GM12878 (cell line): ENCODE measurements at regions not wholly inside any gene's neighbourhood (a gene's known extent, or its start where the extent isn't known, plus 50 kb on each side); places are given as distances from the start of the nearest gene placed in this dataset.

ENCODE experiments used
- ATAC-seq: fragments of 200-7000 bp; cut with Tn5 transposase; 3 replicates; pipeline ENCODE4 v1.9.1; 2020; ENCODE audit warnings: mild to moderate bottlenecking, moderate library complexity
- BruUV-seq: library from RNA; stranded (reverse); fragments of 400-500 nt; replicated peaks from 2 replicates; lab custom pipeline; 2021; lab: Mats Ljungman, UMichigan
- CTCF ChIA-PET: fragments of 300-600 bp; sonication (Branson Sonifier 250); formaldehyde crosslinking; extraction: SDS; loops from one replicate; lab custom pipeline; 2021; ENCODE audit warnings: inconsistent platforms; lab: Yijun Ruan, JAX
- POLR2A ChIA-PET: fragments of 350-600 bp; formaldehyde crosslinking; extraction: SDS; loops from one replicate; lab custom pipeline; 2021; ENCODE audit warnings: inconsistent platforms; lab: Charles Lee
- RAD21 ChIA-PET: fragments of 300-600 bp; sonication (Branson Sonifier 250); formaldehyde crosslinking; loops from one replicate; lab custom pipeline; 2023; ENCODE audit warnings: antibody characterized with exemption; ENCODE audit not compliant: unreplicated experiment; lab: Charles Lee
- SMC1A ChIA-PET: fragments of 300-600 bp; sonication (Branson Sonifier 250); formaldehyde crosslinking; loops from one replicate; lab custom pipeline; 2023; ENCODE audit not compliant: unreplicated experiment, uncharacterized antibody; lab: Charles Lee
- DNase-seq: peaks from one replicate; pipeline ENCODE4 v3.0.0-alpha.2; 2011; ENCODE audit warnings: low read depth, low spot score
- FAIRE-seq: peaks from 3 replicates; lab custom pipeline; 2011; peaks lifted over from hg19 to GRCh38; lab: Jason Lieb, UNC
- H2AFZ ChIP-seq: 2 replicates; pipeline ENCODE4 v1.6.0; 2011; ENCODE audit warnings: low read depth, low read length, control low read depth; ENCODE audit not compliant: control insufficient read depth
- H3K27ac ChIP-seq: 2 replicates; pipeline ENCODE4 v1.5.1; 2011; ENCODE audit warnings: control low read depth; ENCODE audit not compliant: control insufficient read depth, insufficient read depth
- H3K27me3 ChIP-seq, 2 experiments: replicated peaks in 1 of 2; 2 replicates each; pipeline versions ENCODE4 v1.6.0 to v1.6.1; 2011; ENCODE audit warnings: low read length in 1 of 2; ENCODE audit not compliant: control insufficient read depth in 2 of 2, insufficient read depth in 2 of 2
- H3K36me3 ChIP-seq, 2 experiments: 2 replicates each; pipeline ENCODE4 v1.5.1; 2011; ENCODE audit warnings: low read length in 1 of 2; ENCODE audit not compliant: control insufficient read depth in 2 of 2, insufficient read depth in 2 of 2
- H3K4me1 ChIP-seq: 2 replicates; pipeline ENCODE4 v1.6.1; 2011; ENCODE audit warnings: mild to moderate bottlenecking, low read length, moderate library complexity, mixed read lengths; ENCODE audit not compliant: control insufficient read depth, insufficient read depth
- H3K4me2 ChIP-seq: 2 replicates; pipeline ENCODE4 v1.6.0; 2011; ENCODE audit warnings: control low read depth; ENCODE audit not compliant: control insufficient read depth, insufficient read depth
- H3K4me3 ChIP-seq: fragments of 200-600 bp; sonication (generic); 2 replicates; pipeline ENCODE4 v1.5.1; 2016
- H3K79me2 ChIP-seq: 2 replicates; pipeline ENCODE4 v1.6.0; 2011; ENCODE audit warnings: low read length; ENCODE audit not compliant: control insufficient read depth, insufficient read depth
- H3K9ac ChIP-seq: 2 replicates; pipeline ENCODE4 v1.8.0; 2011; ENCODE audit warnings: low read length, control low read depth, mixed read lengths; ENCODE audit not compliant: control insufficient read depth, insufficient read depth
- H3K9me3 ChIP-seq: replicated peaks from 3 replicates; pipeline ENCODE4 v1.5.1; 2011; ENCODE audit warnings: mild to moderate bottlenecking, low read length; ENCODE audit not compliant: control insufficient read depth, insufficient read depth
- H4K20me1 ChIP-seq: 2 replicates; pipeline ENCODE4 v1.6.0; 2011; ENCODE audit not compliant: control insufficient read depth, insufficient read depth
- BMI1 ChIP-seq: fragments of 450-650 bp; IDR thresholded peaks from 2 replicates; pipeline ENCODE4 v1.6.1; 2016; ENCODE audit warnings: mild to moderate bottlenecking, moderate library complexity, borderline replicate concordance
- CREM ChIP-seq: IDR thresholded peaks from 2 replicates; pipeline ENCODE4 v1.6.1; 2014; ENCODE audit warnings: antibody characterized with exemption, low read depth
- EED ChIP-seq: sonication (generic); IDR thresholded peaks from 2 replicates; pipeline ENCODE4 v1.6.1; 2016; ENCODE audit warnings: antibody characterized with exemption, low read depth
- HCFC1 ChIP-seq: fragments of 150-350 bp; IDR thresholded peaks from 2 replicates; pipeline ENCODE4 v1.6.1; 2014; ENCODE audit warnings: low read length
- PAX5 ChIP-seq: IDR thresholded peaks from 2 replicates; pipeline ENCODE4 v1.6.1; 2011; ENCODE audit warnings: low read depth, low read length, borderline replicate concordance
- POLR2AphosphoS5 ChIP-seq: IDR thresholded peaks from 2 replicates; pipeline ENCODE4 v1.6.1; 2011; ENCODE audit warnings: mild to moderate bottlenecking, low read length, inconsistent platforms
- RAD21 ChIP-seq: IDR thresholded peaks from 2 replicates; pipeline ENCODE4 v1.6.1; 2011; ENCODE audit warnings: mild to moderate bottlenecking, low read depth, low read length, moderate library complexity; ENCODE audit not compliant: insufficient read depth
- SMAD5 ChIP-seq: IDR thresholded peaks from 2 replicates; pipeline ENCODE4 v1.6.1; 2016; ENCODE audit warnings: antibody characterized with exemption, low read depth
- TARDBP ChIP-seq: IDR thresholded peaks from 2 replicates; pipeline ENCODE4 v1.6.1; 2016; ENCODE audit warnings: borderline replicate concordance
- TBL1XR1 ChIP-seq: IDR thresholded peaks from 2 replicates; pipeline ENCODE4 v1.6.1; 2012; ENCODE audit warnings: low read depth, low read length, improper control_type of control experiment
- TCF7 ChIP-seq: IDR thresholded peaks from 2 replicates; pipeline ENCODE4 v1.6.1; 2014; ENCODE audit warnings: antibody characterized with exemption, borderline replicate concordance
- ZNF207 ChIP-seq: fragments of 450-650 bp; IDR thresholded peaks from 2 replicates; pipeline ENCODE4 v1.6.1; 2014; ENCODE audit warnings: antibody characterized with exemption, mild to moderate bottlenecking, borderline replicate concordance
- ZNF622 ChIP-seq: fragments of 450-650 bp; IDR thresholded peaks from 2 replicates; pipeline ENCODE4 v1.6.1; 2017; ENCODE audit warnings: mild to moderate bottlenecking, inconsistent platforms
- WGBS: methylation state at CpG from one replicate; pipeline ENCODE4 v1.1.6; 2016; ENCODE audit warnings: low lambda C conversion rate; ENCODE audit not compliant: insufficient replicate concordance, insufficient coverage; ENCODE audit errors: missing lambda C conversion rate; 5-methylcytosine and 5-hydroxymethylcytosine counted together
- in situ Hi-C: fragments of 300-500 bp; cut with MboI; formaldehyde crosslinking; loops from 9 replicates; pipeline ENCODE4 v1.14.3; 2018; ENCODE audit warnings: mixed read lengths
- intact Hi-C: fragments of 100-400 bp; cut with micrococcal nuclease; formaldehyde crosslinking; loops from one replicate; pipeline ENCODE4 v1.14.2; 2022; ENCODE audit not compliant: unreplicated experiment
- TF ChIP-seq, protein P1 (sequence below): IDR thresholded peaks from 2 replicates; pipeline ENCODE4 v1.6.1; 2011; ENCODE audit warnings: borderline replicate concordance, low read depth, mild to moderate bottlenecking, moderate library complexity, mixed read lengths, low read length; ENCODE audit not compliant: insufficient read depth; ENCODE audit errors: extremely low read length

GRCh38 chr2:10514743-10515142, 66.6 kb upstream of the ODC1 start:
- no peak for TF ChIP-seq TARDBP
- TF ChIP-seq POLR2AphosphoS5, result no peak
- no peak for TF ChIP-seq TCF7
- TF ChIP-seq ZNF622, result no peak
- TF ChIP-seq, protein P1, sequence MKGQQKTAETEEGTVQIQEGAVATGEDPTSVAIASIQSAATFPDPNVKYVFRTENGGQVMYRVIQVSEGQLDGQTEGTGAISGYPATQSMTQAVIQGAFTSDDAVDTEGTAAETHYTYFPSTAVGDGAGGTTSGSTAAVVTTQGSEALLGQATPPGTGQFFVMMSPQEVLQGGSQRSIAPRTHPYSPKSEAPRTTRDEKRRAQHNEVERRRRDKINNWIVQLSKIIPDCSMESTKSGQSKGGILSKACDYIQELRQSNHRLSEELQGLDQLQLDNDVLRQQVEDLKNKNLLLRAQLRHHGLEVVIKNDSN, result no peak
- Histone ChIP-seq H3K4me3 (no peak overlapping the region), H3K36me3 (no peaks in the 10 kb centered on the region), H3K27ac (no peak overlapping the region), H3K9ac (no peak overlapping the region), H4K20me1 (no peaks in the 10 kb centered on the region), H3K4me1 (no peaks in the 10 kb centered on the region), H3K79me2 (no peaks in the 10 kb centered on the region), H3K9me3 (peaks cover 1% of the 10 kb centered on the region; the same call in 2 of the 3 replicates), H3K27me3 (no peaks in the 10 kb centered on the region), H3K4me2 (no peak overlapping the region), H2AFZ (no peak overlapping the region)
- no peak for ATAC-seq
- FAIRE-seq, result no peak
- no TSS peak for BruUV-seq
- intact Hi-C loops, result no loop called here
- in situ Hi-C loops, result no loop called here
- RAD21 ChIA-PET, result interaction anchor here (0.6 kb wide), 1 partner anchor 424 kb away, joined by 3 read pairs; no protein-coding TSS in a partner anchor
- DNase-seq, result no peak
- WGBS, result 79% methylated on average over 10 of the region's 10 CpGs
- SMC1A ChIA-PET, result no interaction called here
- CTCF ChIA-PET, result no interaction called here
- POLR2A ChIA-PET, result no interaction called here

GRCh38 chr2:10514273-10514672, 66.1 kb upstream of the ODC1 start:
- Histone ChIP-seq H3K4me1 (no peaks in the 10 kb centered on the region), H3K36me3 (no peaks in the 10 kb centered on the region), H3K4me2 (no peak overlapping the region), H4K20me1 (no peaks in the 10 kb centered on the region), H3K27ac (no peak overlapping the region), H3K27me3 (no peaks in the 10 kb centered on the region), H3K4me3 (no peak overlapping the region), H2AFZ (no peak overlapping the region), H3K9me3 (peaks cover 1% of the 10 kb centered on the region; the same call in 2 of the 3 replicates), H3K9ac (no peak overlapping the region), H3K79me2 (no peaks in the 10 kb centered on the region)
- DNase-seq, result no peak
- RAD21 ChIA-PET, result interaction anchor here (0.6 kb wide), 1 partner anchor 424 kb away, joined by 3 read pairs; no protein-coding TSS in a partner anchor
- no TSS peak for BruUV-seq
- ATAC-seq, result no peak
- 53% methylated on average over 4 of the region's 4 CpGs for WGBS
- SMC1A ChIA-PET, result no interaction called here
- no peak for TF ChIP-seq HCFC1
- TF ChIP-seq CREM, result no peak
- no peak for TF ChIP-seq PAX5
- TF ChIP-seq EED, result no peak
- no peak for TF ChIP-seq BMI1
- TF ChIP-seq SMAD5, result no peak
- TF ChIP-seq ZNF207, result no peak
- TF ChIP-seq RAD21, result no peak
- no peak for TF ChIP-seq TBL1XR1
- no peak for FAIRE-seq
- in situ Hi-C loops (no loop called here), intact Hi-C loops (no loop called here)
- CTCF ChIA-PET, result no interaction called here
- POLR2A ChIA-PET, result no interaction called here
